BLaER1 (cell line): ENCODE measurements at regions not wholly inside any gene's neighbourhood (a gene's known extent, or its start where the extent isn't known, plus 50 kb on each side); places are given as distances from the start of the nearest gene placed in this dataset.

ENCODE experiments used
- H3K27ac ChIP-seq: shearing (Covaris generic); formaldehyde crosslinking; 2 replicates; pipeline ENCODE4 v1.8.1; 2022
- H3K27me3 ChIP-seq: shearing (Covaris generic); formaldehyde crosslinking; 2 replicates; pipeline ENCODE4 v1.8.1; 2022
- H3K36me3 ChIP-seq: shearing (Covaris generic); formaldehyde crosslinking; 2 replicates; pipeline ENCODE4 v1.8.1; 2022
- H3K4me1 ChIP-seq: shearing (Covaris generic); formaldehyde crosslinking; 2 replicates; pipeline ENCODE4 v1.8.1; 2022
- H3K4me2 ChIP-seq: shearing (Covaris generic); formaldehyde crosslinking; 2 replicates; pipeline ENCODE4 v1.8.1; 2022
- H3K4me3 ChIP-seq: shearing (Covaris generic); formaldehyde crosslinking; 2 replicates; pipeline ENCODE4 v1.8.1; 2022
- H3K9ac ChIP-seq: shearing (Covaris generic); formaldehyde crosslinking; 2 replicates; pipeline ENCODE4 v1.8.1; 2022
- H3K9me3 ChIP-seq: shearing (Covaris generic); formaldehyde crosslinking; 2 replicates; pipeline ENCODE4 v1.8.1; 2022
- H4K20me1 ChIP-seq: shearing (Covaris generic); formaldehyde crosslinking; 2 replicates; pipeline ENCODE4 v1.8.1; 2022
- Cebpa-rat ChIP-seq: shearing (Covaris generic); IDR thresholded peaks from 2 replicates; pipeline ENCODE4 v1.8.1; 2022

- H3K9me3 ChIP-seq = peaks cover 10% of the 10 kb centered on the region
- no peak overlapping the region for H3K4me3 ChIP-seq
- TF ChIP-seq Cebpa-rat = no peak
- no peaks in the 10 kb centered on the region for H3K36me3 ChIP-seq
- H3K4me2 ChIP-seq = no peak overlapping the region
- H3K9ac ChIP-seq = no peak overlapping the region
- H3K27me3 ChIP-seq = no peaks in the 10 kb centered on the region
- no peaks in the 10 kb centered on the region for H4K20me1 ChIP-seq
- H3K27ac ChIP-seq = no peak overlapping the region
- peaks cover 5% of the 10 kb centered on the region; the same call in 1 of the 2 replicates for H3K4me1 ChIP-seq
These were observed 263.7 kb upstream of the ARID1B start for GRCh38 chr6:156513504-156513903.

GRCh38 chr6:156511570-156511969 is 265.6 kb upstream of the ARID1B start:
- Histone ChIP-seq H3K9me3 (no peaks in the 10 kb centered on the region), H3K9ac (no peak overlapping the region), H3K27ac (no peak overlapping the region), H3K36me3 (no peaks in the 10 kb centered on the region), H3K4me2 (no peak overlapping the region), H4K20me1 (no peaks in the 10 kb centered on the region), H3K27me3 (no peaks in the 10 kb centered on the region), H3K4me3 (no peak overlapping the region), H3K4me1 (peaks cover 5% of the 10 kb centered on the region; the same call in 1 of the 2 replicates)
- no peak for TF ChIP-seq Cebpa-rat

GRCh38 chr6:156511051-156511450 is 266.1 kb upstream of the ARID1B start:
- H3K27ac ChIP-seq = no peak overlapping the region
- H3K9me3 ChIP-seq = no peaks in the 10 kb centered on the region
- no peak for TF ChIP-seq Cebpa-rat
- peaks cover under 1% of the 10 kb centered on the region; the same call in 1 of the 2 replicates for H3K4me1 ChIP-seq
- H3K4me2 ChIP-seq = no peak overlapping the region
- no peaks in the 10 kb centered on the region for H3K27me3 ChIP-seq
- H3K4me3 ChIP-seq = no peak overlapping the region
- no peaks in the 10 kb centered on the region for H3K36me3 ChIP-seq
- no peak overlapping the region for H3K9ac ChIP-seq
- H4K20me1 ChIP-seq = no peaks in the 10 kb centered on the region

- no peaks in the 10 kb centered on the region for H3K36me3 ChIP-seq
- TF ChIP-seq Cebpa-rat = no peak
- H3K9me3 ChIP-seq = no peaks in the 10 kb centered on the region
- H3K4me3 ChIP-seq = no peak overlapping the region
- no peak overlapping the region for H3K9ac ChIP-seq
- H3K4me1 ChIP-seq = no peaks in the 10 kb centered on the region
- no peak overlapping the region for H3K4me2 ChIP-seq
- H3K27ac ChIP-seq = no peak overlapping the region
- H4K20me1 ChIP-seq = no peaks in the 10 kb centered on the region
- H3K27me3 ChIP-seq = no peaks in the 10 kb centered on the region
These were observed 266.9 kb upstream of the ARID1B start for GRCh38 chr6:156510242-156510641.

GRCh38 chr6:156509496-156509895 is 267.7 kb upstream of the ARID1B start:
- Histone ChIP-seq H3K4me2 (no peak overlapping the region), H3K4me3 (no peak overlapping the region), H3K9ac (no peak overlapping the region), H3K9me3 (no peaks in the 10 kb centered on the region), H3K27ac (no peak overlapping the region), H3K27me3 (no peaks in the 10 kb centered on the region), H3K4me1 (no peaks in the 10 kb centered on the region), H3K36me3 (no peaks in the 10 kb centered on the region), H4K20me1 (no peaks in the 10 kb centered on the region)
- TF ChIP-seq Cebpa-rat = no peak

- H3K27me3 ChIP-seq = no peaks in the 10 kb centered on the region
- no peaks in the 10 kb centered on the region for H3K9me3 ChIP-seq
- no peaks in the 10 kb centered on the region for H3K36me3 ChIP-seq
- H3K4me2 ChIP-seq = no peak overlapping the region
- H4K20me1 ChIP-seq = no peaks in the 10 kb centered on the region
- TF ChIP-seq Cebpa-rat = no peak
- no peak overlapping the region for H3K9ac ChIP-seq
- H3K27ac ChIP-seq = no peak overlapping the region
- no peaks in the 10 kb centered on the region for H3K4me1 ChIP-seq
- H3K4me3 ChIP-seq = no peak overlapping the region
These were observed 268.3 kb upstream of the ARID1B start for GRCh38 chr6:156508923-156509322.

GRCh38 chr6:156508126-156508525 is 269.1 kb upstream of the ARID1B start:
- Histone ChIP-seq H3K36me3 (no peaks in the 10 kb centered on the region), H3K4me3 (no peak overlapping the region), H3K4me1 (no peaks in the 10 kb centered on the region), H4K20me1 (no peaks in the 10 kb centered on the region), H3K27me3 (no peaks in the 10 kb centered on the region), H3K27ac (no peak overlapping the region), H3K9ac (no peak overlapping the region), H3K4me2 (no peak overlapping the region), H3K9me3 (no peaks in the 10 kb centered on the region)
- TF ChIP-seq Cebpa-rat = no peak

- no peak overlapping the region for H3K9ac ChIP-seq
- no peak for TF ChIP-seq Cebpa-rat
- H3K4me2 ChIP-seq = no peak overlapping the region
- no peaks in the 10 kb centered on the region for H3K4me1 ChIP-seq
- H3K27ac ChIP-seq = no peak overlapping the region
- H4K20me1 ChIP-seq = no peaks in the 10 kb centered on the region
- H3K4me3 ChIP-seq = no peak overlapping the region
- H3K36me3 ChIP-seq = no peaks in the 10 kb centered on the region
- H3K9me3 ChIP-seq = no peaks in the 10 kb centered on the region
- no peaks in the 10 kb centered on the region for H3K27me3 ChIP-seq
These were observed 269.5 kb upstream of the ARID1B start for GRCh38 chr6:156507656-156508055.

- Histone ChIP-seq H3K27ac (no peak overlapping the region), H3K4me3 (no peak overlapping the region), H3K9ac (no peak overlapping the region), H3K36me3 (no peaks in the 10 kb centered on the region), H3K4me1 (no peaks in the 10 kb centered on the region), H3K9me3 (no peaks in the 10 kb centered on the region), H3K4me2 (no peak overlapping the region), H3K27me3 (no peaks in the 10 kb centered on the region), H4K20me1 (no peaks in the 10 kb centered on the region)
- no peak for TF ChIP-seq Cebpa-rat
These were observed 270.1 kb upstream of the ARID1B start for GRCh38 chr6:156507106-156507505.

GRCh38 chr6:156502969-156503504 is 274.1 kb upstream of the ARID1B start:
- Histone ChIP-seq H3K36me3 (no peaks in the 10 kb centered on the region), H3K27me3 (no peaks in the 10 kb centered on the region), H4K20me1 (no peaks in the 10 kb centered on the region), H3K4me3 (no peak overlapping the region), H3K9me3 (0 out of 2 replicates have a peak, but pooled peaks cover 4% of the 10 kb centered on the region), H3K27ac (no peak overlapping the region), H3K4me1 (no peaks in the 10 kb centered on the region), H3K9ac (no peak overlapping the region), H3K4me2 (no peak overlapping the region)
- TF ChIP-seq Cebpa-rat = no peak

GRCh38 chr6:156497618-156498017 is 279.6 kb upstream of the ARID1B start:
- H3K4me3 ChIP-seq = no peak overlapping the region
- peaks cover 4% of the 10 kb centered on the region; the same call in 1 of the 2 replicates for H3K9me3 ChIP-seq
- no peak overlapping the region for H3K9ac ChIP-seq
- H3K27me3 ChIP-seq = no peaks in the 10 kb centered on the region
- H4K20me1 ChIP-seq = no peaks in the 10 kb centered on the region
- TF ChIP-seq Cebpa-rat = no peak
- no peak overlapping the region for H3K4me2 ChIP-seq
- H3K36me3 ChIP-seq = no peaks in the 10 kb centered on the region
- H3K27ac ChIP-seq = no peak overlapping the region
- no peaks in the 10 kb centered on the region for H3K4me1 ChIP-seq
